GM12878 (cell line): ENCODE measurements at regions not wholly inside any gene's neighbourhood (a gene's known extent, or its start where the extent isn't known, plus 50 kb on each side); places are given as distances from the start of the nearest gene placed in this dataset.

Experiments
- ATAC-seq: fragments of 200-7000 bp; cut with Tn5 transposase; 3 replicates; pipeline ENCODE4 v1.9.1; 2020; ENCODE audit warnings: mild to moderate bottlenecking, moderate library complexity
- BruUV-seq: library from RNA; stranded (reverse); fragments of 400-500 nt; replicated peaks from 2 replicates; lab custom pipeline; 2021; lab: Mats Ljungman, UMichigan
- CTCF ChIA-PET: fragments of 300-600 bp; sonication (Branson Sonifier 250); formaldehyde crosslinking; extraction: SDS; loops from one replicate; lab custom pipeline; 2021; ENCODE audit warnings: inconsistent platforms; lab: Yijun Ruan, JAX
- POLR2A ChIA-PET: fragments of 350-600 bp; formaldehyde crosslinking; extraction: SDS; loops from one replicate; lab custom pipeline; 2021; ENCODE audit warnings: inconsistent platforms; lab: Charles Lee
- RAD21 ChIA-PET: fragments of 300-600 bp; sonication (Branson Sonifier 250); formaldehyde crosslinking; loops from one replicate; lab custom pipeline; 2023; ENCODE audit warnings: antibody characterized with exemption; ENCODE audit not compliant: unreplicated experiment; lab: Charles Lee
- SMC1A ChIA-PET: fragments of 300-600 bp; sonication (Branson Sonifier 250); formaldehyde crosslinking; loops from one replicate; lab custom pipeline; 2023; ENCODE audit not compliant: unreplicated experiment, uncharacterized antibody; lab: Charles Lee
- DNase-seq: peaks from one replicate; pipeline ENCODE4 v3.0.0-alpha.2; 2011; ENCODE audit warnings: low read depth, low spot score
- FAIRE-seq: peaks from 3 replicates; lab custom pipeline; 2011; peaks lifted over from hg19 to GRCh38; lab: Jason Lieb, UNC
- H2AFZ ChIP-seq: 2 replicates; pipeline ENCODE4 v1.6.0; 2011; ENCODE audit warnings: low read depth, low read length, control low read depth; ENCODE audit not compliant: control insufficient read depth
- H3K27ac ChIP-seq: 2 replicates; pipeline ENCODE4 v1.5.1; 2011; ENCODE audit warnings: control low read depth; ENCODE audit not compliant: control insufficient read depth, insufficient read depth
- H3K27me3 ChIP-seq, 2 experiments: replicated peaks in 1 of 2; 2 replicates each; pipeline versions ENCODE4 v1.6.0 to v1.6.1; 2011; ENCODE audit warnings: low read length in 1 of 2; ENCODE audit not compliant: control insufficient read depth in 2 of 2, insufficient read depth in 2 of 2
- H3K36me3 ChIP-seq, 2 experiments: 2 replicates each; pipeline ENCODE4 v1.5.1; 2011; ENCODE audit warnings: low read length in 1 of 2; ENCODE audit not compliant: control insufficient read depth in 2 of 2, insufficient read depth in 2 of 2
- H3K4me1 ChIP-seq: 2 replicates; pipeline ENCODE4 v1.6.1; 2011; ENCODE audit warnings: mild to moderate bottlenecking, low read length, moderate library complexity, mixed read lengths; ENCODE audit not compliant: control insufficient read depth, insufficient read depth
- H3K4me2 ChIP-seq: 2 replicates; pipeline ENCODE4 v1.6.0; 2011; ENCODE audit warnings: control low read depth; ENCODE audit not compliant: control insufficient read depth, insufficient read depth
- H3K4me3 ChIP-seq: fragments of 200-600 bp; sonication (generic); 2 replicates; pipeline ENCODE4 v1.5.1; 2016
- H3K79me2 ChIP-seq: 2 replicates; pipeline ENCODE4 v1.6.0; 2011; ENCODE audit warnings: low read length; ENCODE audit not compliant: control insufficient read depth, insufficient read depth
- H3K9ac ChIP-seq: 2 replicates; pipeline ENCODE4 v1.8.0; 2011; ENCODE audit warnings: low read length, control low read depth, mixed read lengths; ENCODE audit not compliant: control insufficient read depth, insufficient read depth
- H3K9me3 ChIP-seq: replicated peaks from 3 replicates; pipeline ENCODE4 v1.5.1; 2011; ENCODE audit warnings: mild to moderate bottlenecking, low read length; ENCODE audit not compliant: control insufficient read depth, insufficient read depth
- H4K20me1 ChIP-seq: 2 replicates; pipeline ENCODE4 v1.6.0; 2011; ENCODE audit not compliant: control insufficient read depth, insufficient read depth
- ATF2 ChIP-seq: IDR thresholded peaks from 2 replicates; pipeline ENCODE4 v1.6.1; 2012; ENCODE audit warnings: low read length, inconsistent platforms
- CHD1 ChIP-seq: IDR thresholded peaks from 2 replicates; pipeline ENCODE4 v1.6.1; 2012; ENCODE audit warnings: low read depth, low read length, improper control_type of control experiment
- HDAC2 ChIP-seq: fragments of 200-600 bp; sonication (generic); IDR thresholded peaks from 2 replicates; pipeline ENCODE4 v1.6.1; 2017
- HDGF ChIP-seq: fragments of 450-650 bp; IDR thresholded peaks from 2 replicates; pipeline ENCODE4 v1.6.1; 2016; ENCODE audit warnings: antibody characterized with exemption
- MAX ChIP-seq: IDR thresholded peaks from 2 replicates; pipeline ENCODE4 v1.6.1; 2012; ENCODE audit warnings: low read depth, low read length, improper control_type of control experiment
- MTA2 ChIP-seq: fragments of 450-650 bp; IDR thresholded peaks from 2 replicates; pipeline ENCODE4 v1.6.1; 2016; ENCODE audit warnings: low read depth, mild to moderate bottlenecking, moderate library complexity
- MTA3 ChIP-seq: IDR thresholded peaks from 2 replicates; pipeline ENCODE4 v1.6.1; 2012; ENCODE audit warnings: low read length, inconsistent platforms, borderline replicate concordance
- POLR2A ChIP-seq: IDR thresholded peaks from 2 replicates; pipeline ENCODE4 v1.6.1; 2011; ENCODE audit warnings: low read depth, mild to moderate bottlenecking, low read length
- SPI1 ChIP-seq: IDR thresholded peaks from 2 replicates; pipeline ENCODE4 v1.6.1; 2011; ENCODE audit warnings: low read depth, mild to moderate bottlenecking, low read length, moderate library complexity, borderline replicate concordance; ENCODE audit not compliant: insufficient read depth
- TARDBP ChIP-seq: IDR thresholded peaks from 2 replicates; pipeline ENCODE4 v1.6.1; 2016; ENCODE audit warnings: borderline replicate concordance
- ZSCAN29 ChIP-seq: fragments of 450-650 bp; IDR thresholded peaks from 2 replicates; pipeline ENCODE4 v1.6.1; 2017; ENCODE audit warnings: mild to moderate bottlenecking, moderate library complexity
- WGBS: methylation state at CpG from one replicate; pipeline ENCODE4 v1.1.6; 2016; ENCODE audit warnings: low lambda C conversion rate; ENCODE audit not compliant: insufficient replicate concordance, insufficient coverage; ENCODE audit errors: missing lambda C conversion rate; 5-methylcytosine and 5-hydroxymethylcytosine counted together
- in situ Hi-C: fragments of 300-500 bp; cut with MboI; formaldehyde crosslinking; loops from 9 replicates; pipeline ENCODE4 v1.14.3; 2018; ENCODE audit warnings: mixed read lengths
- intact Hi-C: fragments of 100-400 bp; cut with micrococcal nuclease; formaldehyde crosslinking; loops from one replicate; pipeline ENCODE4 v1.14.2; 2022; ENCODE audit not compliant: unreplicated experiment

GRCh38 chr16:35255816-35256215 lies 1796.4 kb downstream of the TP53TG3F start (continued):
- TF ChIP-seq SPI1: no peak
- TF ChIP-seq MTA2: no peak
- TF ChIP-seq MTA3: no peak
- TF ChIP-seq HDAC2: no peak

- Histone ChIP-seq H4K20me1 (no peaks in the 10 kb centered on the region), H3K4me1 (no peaks in the 10 kb centered on the region), H3K4me3 (no peak overlapping the region), H2AFZ (no peak overlapping the region), H3K27me3 (no peaks in the 10 kb centered on the region), H3K4me2 (no peak overlapping the region), H3K9me3 (no peaks in the 10 kb centered on the region; the same call in 2 of the 3 replicates), H3K27ac (no peak overlapping the region), H3K79me2 (no peaks in the 10 kb centered on the region), H3K9ac (no peak overlapping the region), H3K36me3 (no peaks in the 10 kb centered on the region)
- in situ Hi-C loops: loop anchor here (25.0 kb wide), 4 partner anchors 104 to 879 kb away; no protein-coding TSS in a partner anchor
- no peak for FAIRE-seq
- POLR2A ChIA-PET: no interaction called here
- intact Hi-C loops: no loop called here
- 36% methylated on average over 9 of the region's 9 CpGs for WGBS
- SMC1A ChIA-PET: no interaction called here
- no peak for TF ChIP-seq TARDBP
- no peak for DNase-seq
- RAD21 ChIA-PET: no interaction called here
- BruUV-seq: no TSS peak
- ATAC-seq: no peak
- CTCF ChIA-PET: no interaction called here
These were observed 1799.0 kb downstream of the TP53TG3F start for GRCh38 chr16:35258381-35258780.

GRCh38 chr16:35295856-35296255 lies 1836.4 kb downstream of the TP53TG3F start:
- WGBS: 5% methylated on average over 3 of the region's 3 CpGs
- TF ChIP-seq CHD1 (no peak), ZSCAN29 (no peak), ATF2 (no peak), MAX (no peak), HDGF (no peak), POLR2A (no peak)
- POLR2A ChIA-PET: no interaction called here
- in situ Hi-C loops (no loop called here), intact Hi-C loops (loop anchor here (10.0 kb wide), 1 partner anchor 61 kb away; no protein-coding TSS in a partner anchor)
- Histone ChIP-seq H3K36me3 (no peaks in the 10 kb centered on the region), H3K79me2 (no peaks in the 10 kb centered on the region), H3K4me1 (no peaks in the 10 kb centered on the region), H3K4me2 (no peak overlapping the region), H4K20me1 (no peaks in the 10 kb centered on the region), H3K27me3 (no peaks in the 10 kb centered on the region), H3K9ac (no peak overlapping the region), H3K4me3 (no peak overlapping the region), H2AFZ (no peak overlapping the region), H3K9me3 (no peaks in the 10 kb centered on the region; the same call in 2 of the 3 replicates), H3K27ac (no peak overlapping the region)
- CTCF ChIA-PET: no interaction called here
- no TSS peak for BruUV-seq
- SMC1A ChIA-PET: no interaction called here
- FAIRE-seq: no peak
- DNase-seq: no peak
- no peak for ATAC-seq
- RAD21 ChIA-PET: no interaction called here
